ENCODE measurements at regions not wholly inside any gene's neighbourhood (a gene's known extent, or its start where the extent isn't known, plus 50 kb on each side); places are given as distances from the start of the nearest gene placed in this dataset.
A peak's percentile ranks its signal among the peaks of the same experiment; 100 is the strongest.
"Not testable (repeated sequence)": the region's sequence is repeated elsewhere in the genome, so short reads cannot be mapped to it uniquely, and the experiment has no call there.

DNA sequence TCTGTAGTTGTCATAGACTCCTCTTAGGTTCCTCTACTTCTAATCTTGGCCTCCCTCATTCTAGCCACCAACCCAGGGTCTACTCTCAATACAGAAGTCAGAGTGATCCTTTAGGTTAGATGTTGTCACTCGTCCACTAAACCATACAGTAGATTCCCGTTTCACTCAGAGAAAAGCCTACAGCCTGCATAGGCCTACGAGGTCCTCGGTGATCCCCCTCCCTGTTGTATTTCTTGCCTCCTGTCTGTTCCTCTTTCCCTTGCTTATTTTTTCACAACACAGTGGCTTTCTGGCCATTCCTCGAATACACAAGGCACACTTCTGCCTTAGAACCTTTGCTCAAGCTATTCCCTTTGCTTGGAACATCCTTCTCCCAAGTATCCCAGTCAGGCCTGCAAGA lies 183.0 kb upstream of the PRSS1 start:
- DNase-seq = no peak

DNA sequence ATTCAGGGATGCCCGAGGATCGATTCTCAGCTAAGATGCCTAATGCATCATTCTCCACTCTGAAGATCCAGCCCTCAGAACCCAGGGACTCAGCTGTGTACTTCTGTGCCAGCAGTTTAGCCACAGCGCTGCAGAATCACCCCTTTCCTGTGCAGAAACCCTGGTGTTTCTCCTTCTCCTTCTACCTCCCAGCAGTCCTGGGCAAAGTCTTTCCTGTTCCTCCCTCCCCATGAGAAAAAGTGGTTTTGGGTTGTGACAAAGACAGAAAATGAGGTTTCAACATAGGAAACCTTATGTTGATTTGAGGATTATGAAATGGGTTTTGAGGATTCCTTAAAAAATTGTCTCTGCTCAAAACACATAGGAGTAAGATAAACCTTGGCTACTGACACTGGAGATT lies 185.1 kb upstream of the PRSS1 start:
- DNase-seq = not testable (repeated sequence)

DNA sequence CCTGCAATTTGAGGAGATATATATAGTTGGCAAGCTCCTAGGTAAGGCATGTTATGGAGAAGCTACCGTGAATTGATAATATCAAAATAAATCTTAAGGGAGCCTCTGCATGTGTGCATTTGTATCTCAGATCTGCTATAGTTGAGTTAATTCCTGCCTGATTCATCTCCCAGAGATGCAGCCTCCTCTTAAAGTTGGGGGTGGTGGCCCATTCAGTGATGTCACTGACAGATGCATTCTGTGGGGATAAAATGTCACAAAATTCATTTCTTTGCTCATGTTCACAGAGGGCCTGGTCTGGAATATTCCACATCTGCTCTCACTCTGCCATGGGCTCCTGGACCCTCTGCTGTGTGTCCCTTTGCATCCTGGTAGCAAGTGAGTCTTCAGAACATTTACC lies 185.8 kb upstream of the PRSS1 start:
- no peak for DNase-seq

DNA sequence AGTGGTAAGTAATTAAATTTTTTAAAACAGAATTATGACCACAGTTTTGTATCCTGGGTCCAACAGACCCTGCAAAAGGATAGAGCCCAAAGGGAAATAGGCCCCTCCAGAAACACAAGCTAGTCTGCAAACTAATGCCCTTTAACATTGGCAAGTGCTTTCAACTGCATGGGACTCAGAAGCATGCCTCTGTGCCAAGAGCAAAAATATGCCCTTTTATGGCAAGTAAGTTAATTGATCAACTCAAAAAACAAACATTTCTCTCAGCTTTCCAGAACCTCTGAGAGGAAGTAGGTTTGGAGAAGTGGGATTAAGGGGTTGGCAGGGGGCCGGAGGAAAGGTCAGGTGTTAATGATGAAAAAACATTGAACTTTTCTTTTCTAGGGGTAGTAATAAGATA lies 186.6 kb upstream of the PRSS1 start:
- no peak for DNase-seq

DNA sequence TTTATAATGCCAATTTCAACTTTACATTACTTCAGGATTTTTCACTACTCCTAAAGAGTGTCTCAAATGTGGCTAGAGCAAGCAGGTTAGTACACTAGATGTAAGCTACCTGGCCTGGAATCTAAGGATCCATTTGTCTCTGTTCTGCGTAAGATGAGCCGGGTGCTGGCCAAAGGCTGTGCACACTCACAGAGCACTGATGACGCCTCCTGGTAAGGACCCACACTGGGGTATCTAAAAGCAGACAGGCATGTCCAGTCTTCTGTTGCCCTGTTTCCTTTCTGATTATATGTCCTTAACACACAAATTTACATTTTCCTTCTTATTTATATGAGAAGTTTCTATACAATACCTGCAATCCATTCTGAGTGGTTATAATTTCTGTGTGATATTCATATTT lies 187.9 kb upstream of the PRSS1 start:
- not testable (repeated sequence) for DNase-seq

DNA sequence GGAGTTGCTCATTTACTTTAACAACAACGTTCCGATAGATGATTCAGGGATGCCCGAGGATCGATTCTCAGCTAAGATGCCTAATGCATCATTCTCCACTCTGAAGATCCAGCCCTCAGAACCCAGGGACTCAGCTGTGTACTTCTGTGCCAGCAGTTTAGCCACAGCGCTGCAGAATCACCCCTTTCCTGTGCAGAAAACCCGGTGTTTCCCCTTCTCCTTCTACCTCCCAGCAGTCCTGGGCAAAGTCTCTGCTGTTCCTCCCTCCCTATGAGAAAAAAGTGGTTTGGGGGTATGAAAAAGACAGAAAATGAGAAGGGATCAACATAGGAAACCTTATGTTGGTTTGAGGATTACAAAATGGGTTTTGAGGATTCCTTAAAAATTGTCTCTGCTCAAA lies 188.5 kb upstream of the PRSS1 start:
- DNase-seq = not testable (repeated sequence)

DNA sequence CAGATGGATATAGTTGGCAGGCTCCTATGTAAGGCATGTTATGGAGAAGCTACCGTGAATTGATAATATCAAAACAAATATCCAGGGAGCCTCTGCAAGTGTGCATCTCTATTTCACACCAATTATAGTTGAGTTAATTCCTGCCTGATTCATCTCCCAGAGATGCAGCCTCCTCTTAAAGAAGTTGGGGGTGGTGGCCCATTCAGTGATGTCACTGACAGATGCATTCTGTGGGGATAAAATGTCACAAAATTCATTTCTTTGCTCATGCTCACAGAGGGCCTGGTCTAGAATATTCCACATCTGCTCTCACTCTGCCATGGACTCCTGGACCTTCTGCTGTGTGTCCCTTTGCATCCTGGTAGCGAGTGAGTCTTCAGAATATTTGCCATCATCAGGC lies 189.1 kb upstream of the PRSS1 start:
- no peak for DNase-seq

DNA sequence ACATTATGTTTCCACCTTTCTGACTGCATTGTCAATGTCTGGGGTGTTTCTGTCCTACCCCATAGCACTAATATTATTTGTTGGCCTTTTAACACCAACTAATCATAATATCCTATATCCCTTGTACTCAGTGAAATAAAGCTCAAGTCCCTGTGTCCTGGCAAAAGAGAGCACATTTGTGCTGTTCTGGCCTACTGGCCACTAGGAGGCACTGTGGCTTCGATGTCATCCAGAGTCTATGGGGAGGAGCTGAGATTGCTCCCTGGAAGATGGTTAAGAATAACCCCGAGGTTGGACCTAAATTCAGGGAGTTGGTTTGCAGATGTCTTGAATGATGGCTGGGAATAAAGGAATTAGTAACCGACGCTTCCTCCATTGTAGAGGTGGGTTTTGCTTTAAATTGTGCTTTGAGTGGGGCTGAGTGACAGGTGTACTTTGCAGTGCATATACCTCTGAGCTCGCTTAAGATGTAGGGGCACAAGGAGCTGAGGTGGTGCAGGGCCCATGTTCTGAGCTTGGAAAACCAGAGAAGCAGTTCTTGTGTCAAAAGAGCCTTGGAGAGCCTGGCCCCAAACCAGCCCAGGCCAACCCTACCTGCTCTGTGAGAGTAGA lies 191.2 kb upstream of the PRSS1 start:
- peak; percentile 51 for DNase-seq

DNA sequence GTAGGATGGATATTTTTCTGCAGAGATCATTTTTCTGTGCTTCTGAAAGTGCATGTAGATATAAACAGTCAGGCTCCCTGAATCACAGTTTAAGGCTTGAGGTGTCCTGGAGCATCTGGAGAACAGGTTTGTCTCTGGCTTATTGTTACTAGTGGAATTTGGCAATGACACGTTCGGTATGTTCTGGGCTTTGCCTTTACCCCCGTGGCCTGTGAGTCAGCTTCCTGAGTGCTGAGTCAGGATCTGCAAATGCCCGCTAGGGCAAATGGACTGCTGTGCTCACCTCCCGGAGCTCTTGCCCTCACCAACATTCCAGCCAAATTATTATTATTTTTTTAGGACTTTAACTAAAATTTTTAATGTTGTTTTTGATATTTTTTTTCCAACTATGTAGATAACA lies 192.5 kb upstream of the PRSS1 start:
- peak; percentile 38 for DNase-seq

DNA sequence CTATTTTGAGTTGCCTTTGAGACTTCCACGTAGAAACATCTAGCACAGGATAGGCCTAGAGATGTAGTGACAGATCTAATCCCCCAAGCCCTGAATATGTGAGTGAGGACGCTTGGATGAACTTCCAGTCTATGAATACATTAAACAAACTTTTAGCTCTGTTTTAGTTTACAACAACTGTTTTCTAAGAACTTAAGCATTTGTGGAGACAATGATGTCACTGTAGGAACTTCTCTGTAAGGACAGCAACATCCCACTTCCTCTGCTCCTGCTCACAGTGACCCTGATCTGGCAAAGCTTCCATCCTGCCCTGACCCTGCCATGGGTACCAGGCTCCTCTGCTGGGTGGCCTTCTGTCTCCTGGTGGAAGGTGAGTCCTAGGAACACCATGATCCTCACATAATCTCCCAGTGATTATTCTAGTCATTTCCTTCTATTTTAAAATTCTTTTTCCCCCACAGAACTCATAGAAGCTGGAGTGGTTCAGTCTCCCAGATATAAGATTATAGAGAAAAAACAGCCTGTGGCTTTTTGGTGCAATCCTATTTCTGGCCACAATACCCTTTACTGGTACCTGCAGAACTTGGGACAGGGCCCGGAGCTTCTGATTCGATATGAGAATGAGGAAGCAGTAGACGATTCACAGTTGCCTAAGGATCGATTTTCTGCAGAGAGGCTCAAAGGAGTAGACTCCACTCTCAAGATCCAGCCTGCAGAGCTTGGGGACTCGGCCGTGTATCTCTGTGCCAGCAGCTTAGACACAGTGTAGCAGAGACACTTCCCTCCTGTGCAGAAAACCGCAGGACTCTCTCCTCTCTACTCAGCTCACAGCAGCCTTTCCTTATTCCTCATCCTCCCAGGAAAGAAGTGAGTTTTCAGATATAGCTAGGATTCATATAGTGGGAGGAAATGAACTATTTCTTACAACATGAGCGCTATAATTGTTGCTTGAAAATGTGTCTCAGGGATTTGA lies 194.4 kb upstream of the PRSS1 start:
- DNase-seq = no peak

DNA sequence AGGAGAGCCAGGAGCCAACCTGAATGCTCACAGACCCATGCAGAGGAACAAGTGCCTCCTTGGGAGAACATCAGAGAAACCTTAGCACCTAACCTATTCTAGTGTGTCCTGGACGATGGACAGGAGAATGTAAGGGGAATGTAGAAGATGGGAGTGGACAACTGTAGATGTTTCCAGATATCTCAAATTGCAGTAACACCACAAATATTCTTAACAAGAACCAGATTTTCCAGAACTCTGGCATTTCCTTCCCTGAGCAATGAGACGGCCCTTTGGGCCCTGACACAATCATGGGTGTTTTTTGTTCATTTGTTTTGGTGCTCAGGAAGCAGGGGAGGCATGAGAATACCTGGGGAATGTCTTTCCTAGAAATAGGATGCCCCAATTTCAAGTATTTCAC lies 196.1 kb upstream of the PRSS1 start:
- no peak for DNase-seq

DNA sequence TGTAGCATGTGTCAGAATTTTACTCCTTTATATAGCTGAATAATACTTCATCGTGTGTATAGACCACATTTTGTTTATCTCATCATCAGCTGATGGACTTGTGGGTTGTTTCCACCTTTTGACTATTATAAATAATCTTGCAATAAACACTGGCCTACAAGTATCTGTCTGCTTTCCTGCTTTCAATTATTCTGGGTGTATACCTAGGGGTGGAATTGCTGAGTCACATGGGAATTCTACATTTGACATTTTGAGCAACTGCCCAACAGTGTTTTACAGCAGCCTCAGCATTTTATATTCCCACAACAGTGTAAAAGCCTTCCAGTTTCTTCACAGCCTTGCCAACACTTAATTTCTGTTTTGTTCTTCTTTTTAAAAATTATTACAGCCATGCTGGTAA lies 200.3 kb upstream of the PRSS1 start:
- DNase-seq = no peak

DNA sequence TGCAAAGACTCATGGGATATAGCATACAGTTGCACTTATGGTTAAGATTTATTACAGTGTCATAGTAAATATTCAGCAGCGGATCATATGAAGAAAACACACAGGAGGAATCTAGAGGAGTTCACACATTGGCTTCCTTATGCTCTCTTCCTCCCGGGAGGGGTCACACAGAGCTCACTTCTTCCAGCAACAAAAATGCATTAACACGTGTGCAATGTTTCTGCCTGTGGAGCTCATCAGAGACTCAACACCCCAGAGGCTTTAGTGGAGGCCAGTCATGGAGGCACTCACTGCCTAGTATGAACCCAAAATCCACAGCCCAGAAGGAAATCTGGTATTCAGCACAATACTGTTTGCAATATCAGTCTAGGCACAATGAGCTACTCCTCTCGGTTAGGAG lies 202.8 kb upstream of the PRSS1 start:
- no peak for DNase-seq

DNA sequence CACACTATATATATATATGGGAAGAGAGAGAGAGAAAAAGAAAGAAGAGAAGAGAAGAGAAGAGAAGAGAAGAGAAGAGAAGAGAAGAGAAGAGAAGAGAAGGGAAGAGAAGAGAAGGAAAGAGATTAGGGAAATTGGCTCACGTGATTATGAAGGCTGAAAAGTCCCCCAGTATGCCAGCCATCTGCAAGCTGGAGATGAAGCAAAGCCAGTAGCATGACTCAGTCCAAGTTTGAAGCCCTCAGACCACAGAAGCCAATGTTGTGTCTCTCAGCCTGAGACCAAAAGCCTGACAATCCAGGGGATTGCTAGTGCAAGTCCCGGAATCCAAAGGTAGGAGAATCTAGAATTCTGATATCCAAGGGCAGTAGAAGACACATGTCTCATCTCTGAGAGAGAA lies 206.3 kb upstream of the PRSS1 start:
- DNase-seq = no peak

DNA sequence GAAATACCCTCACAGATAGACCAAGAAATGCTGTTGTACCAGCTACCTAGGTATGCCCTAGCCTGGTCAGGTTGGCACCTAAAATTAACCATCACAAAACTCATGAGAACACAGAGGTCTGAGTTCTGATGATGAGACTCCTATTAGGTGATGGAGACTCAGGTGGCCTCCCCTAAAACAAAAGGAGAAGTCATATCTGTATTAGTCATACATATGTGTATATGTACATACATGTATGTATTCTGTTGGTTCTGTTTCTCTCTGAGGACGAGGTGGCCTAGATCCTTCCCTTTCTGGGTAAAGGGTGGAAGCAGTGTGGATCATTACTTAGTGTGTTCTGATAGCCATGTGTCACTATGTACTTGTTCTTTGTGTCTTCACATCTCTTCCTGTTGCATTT lies 207.2 kb upstream of the PRSS1 start:
- no peak for DNase-seq

DNA sequence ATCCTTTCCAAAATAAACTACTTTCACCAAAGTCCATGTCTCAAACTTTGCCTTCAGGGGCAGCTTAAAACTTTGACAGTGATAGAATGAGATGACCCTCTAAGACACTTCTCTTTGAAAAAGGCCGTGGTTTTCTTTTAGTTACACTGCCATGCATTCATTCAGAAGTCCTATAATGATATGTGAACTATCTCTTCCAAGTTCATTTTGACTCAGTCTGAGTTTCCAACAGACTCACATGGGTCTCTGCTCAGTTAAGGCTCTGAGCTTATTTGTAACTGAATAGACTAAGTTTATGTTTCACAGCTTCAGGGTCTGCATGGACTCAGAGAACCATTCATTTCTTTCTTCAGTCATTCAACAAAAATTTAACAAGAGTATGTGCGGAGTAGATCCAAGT lies 208.9 kb upstream of the PRSS1 start:
- DNase-seq = no peak

DNA sequence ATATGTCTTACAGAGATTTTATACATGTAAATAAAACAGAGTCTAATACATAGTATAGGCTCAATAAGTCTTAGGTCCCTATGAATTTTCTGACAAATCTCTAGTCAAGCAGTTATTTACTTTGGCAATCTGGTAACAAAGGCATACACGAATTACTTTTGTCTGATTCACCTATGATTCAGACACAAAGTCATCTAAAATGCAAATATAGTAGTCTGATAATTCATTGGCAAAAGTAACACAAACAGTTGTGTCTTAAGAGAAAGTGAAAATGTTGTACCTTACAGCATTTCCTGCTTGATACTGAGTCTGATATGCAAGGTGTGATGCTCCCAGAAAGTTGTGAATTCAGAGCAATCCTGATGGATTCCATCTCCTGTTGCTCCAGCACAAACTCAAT lies 209.4 kb upstream of the PRSS1 start:
- DNase-seq = no peak

DNA sequence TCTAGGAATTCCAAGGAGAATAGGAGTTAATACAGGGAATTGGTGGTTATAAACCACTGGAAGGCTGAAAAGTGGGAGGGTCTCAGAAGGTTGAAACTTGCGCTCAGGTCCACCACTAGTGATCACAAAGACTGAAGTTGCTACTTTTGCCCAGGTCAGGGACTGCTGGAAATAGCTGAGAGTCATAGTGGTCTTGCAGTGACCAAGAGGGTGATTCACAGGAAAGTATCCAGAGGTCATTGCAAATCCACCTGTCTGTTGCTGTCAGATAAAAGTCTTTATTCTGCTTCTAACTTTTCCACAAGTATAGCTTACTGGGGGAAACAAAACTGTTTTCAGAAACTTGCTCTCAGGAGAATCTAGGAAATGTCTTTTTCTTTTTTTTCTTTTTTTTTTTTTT lies 211.5 kb upstream of the PRSS1 start:
- no peak for DNase-seq

DNA sequence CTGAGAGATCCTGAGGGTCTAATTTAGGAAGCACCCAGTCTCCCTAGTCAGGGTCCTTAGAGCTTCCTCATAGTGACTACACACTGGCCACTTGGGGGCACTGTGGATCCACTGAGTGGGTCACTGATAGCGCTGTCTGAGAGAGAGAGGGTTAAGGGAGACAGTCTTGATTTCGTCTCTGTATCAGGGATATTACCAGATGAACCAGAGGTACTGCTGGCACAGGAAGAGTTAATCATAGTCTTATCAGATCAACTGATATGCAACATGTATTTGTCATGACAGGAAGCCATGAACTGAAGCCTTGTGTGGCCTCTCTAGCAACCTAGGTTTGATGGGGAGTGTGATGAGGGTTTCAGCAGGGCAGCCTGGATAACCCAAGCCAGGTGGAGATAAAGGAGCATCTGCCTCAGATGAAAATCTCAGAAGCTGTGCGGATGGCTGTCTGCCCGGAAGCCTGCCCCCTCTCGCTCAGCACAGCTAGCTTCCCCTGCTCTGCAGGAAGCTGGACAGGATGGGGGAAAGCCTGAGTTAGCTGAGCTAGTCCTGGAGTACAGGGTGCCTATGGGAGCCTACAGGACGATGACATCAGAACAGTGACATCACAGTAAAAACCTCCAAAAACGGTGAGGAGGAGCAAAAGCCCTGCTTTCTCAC lies 214.0 kb upstream of the PRSS1 start:
- DNase-seq = peak; percentile 80

DNA sequence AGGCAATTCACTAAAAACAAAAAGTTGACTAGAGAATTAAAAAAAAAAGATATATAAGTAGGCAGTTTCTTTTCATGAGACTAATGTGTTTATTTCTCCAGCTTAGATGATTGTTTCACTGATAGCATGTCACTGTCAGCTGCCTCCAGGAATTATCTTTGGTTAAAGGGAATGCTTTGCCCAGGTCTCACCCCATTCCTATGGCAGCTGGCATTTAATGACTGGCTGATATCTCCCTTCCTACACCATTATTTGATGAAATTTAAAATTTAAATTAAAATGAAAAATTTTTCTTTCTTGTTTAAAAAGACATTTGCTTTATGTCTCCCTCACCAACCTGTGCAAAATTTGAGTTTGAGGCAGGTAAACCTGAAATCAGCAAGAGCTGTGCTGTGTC lies 214.5 kb upstream of the PRSS1 start:
- no peak for DNase-seq

DNA sequence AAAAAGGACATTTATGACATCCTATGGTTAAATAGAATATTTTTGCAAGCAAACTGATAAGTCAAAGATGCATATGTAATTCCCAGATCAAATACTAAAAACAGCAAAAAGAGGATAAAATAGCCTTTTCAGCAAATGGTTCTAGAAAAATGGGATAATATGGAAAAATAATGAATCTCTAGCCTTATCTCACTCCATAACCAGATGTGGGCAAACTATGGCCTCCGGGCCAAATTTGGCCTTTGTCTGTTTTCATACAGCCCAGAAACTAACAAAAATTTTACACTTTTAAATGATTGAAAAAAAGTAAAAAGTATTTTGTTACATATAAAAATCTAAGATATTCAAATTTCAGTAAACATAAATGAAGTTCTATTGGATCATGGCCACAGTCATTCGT lies 215.4 kb upstream of the PRSS1 start:
- no peak for DNase-seq

DNA sequence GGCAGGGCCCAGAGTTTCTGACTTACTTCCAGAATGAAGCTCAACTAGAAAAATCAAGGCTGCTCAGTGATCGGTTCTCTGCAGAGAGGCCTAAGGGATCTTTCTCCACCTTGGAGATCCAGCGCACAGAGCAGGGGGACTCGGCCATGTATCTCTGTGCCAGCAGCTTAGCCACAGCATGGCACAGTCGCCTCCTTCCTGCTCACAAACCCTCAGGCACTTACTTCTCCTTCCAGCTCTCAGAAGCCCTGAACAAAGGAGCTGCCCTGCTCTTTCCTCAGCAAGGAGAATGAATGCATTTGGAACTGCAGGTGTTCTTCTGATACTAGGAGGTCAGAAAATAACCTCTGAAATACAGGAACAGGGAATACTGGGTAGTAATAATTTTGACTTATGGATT lies 219.7 kb upstream of the PRSS1 start:
- no peak for DNase-seq

DNA sequence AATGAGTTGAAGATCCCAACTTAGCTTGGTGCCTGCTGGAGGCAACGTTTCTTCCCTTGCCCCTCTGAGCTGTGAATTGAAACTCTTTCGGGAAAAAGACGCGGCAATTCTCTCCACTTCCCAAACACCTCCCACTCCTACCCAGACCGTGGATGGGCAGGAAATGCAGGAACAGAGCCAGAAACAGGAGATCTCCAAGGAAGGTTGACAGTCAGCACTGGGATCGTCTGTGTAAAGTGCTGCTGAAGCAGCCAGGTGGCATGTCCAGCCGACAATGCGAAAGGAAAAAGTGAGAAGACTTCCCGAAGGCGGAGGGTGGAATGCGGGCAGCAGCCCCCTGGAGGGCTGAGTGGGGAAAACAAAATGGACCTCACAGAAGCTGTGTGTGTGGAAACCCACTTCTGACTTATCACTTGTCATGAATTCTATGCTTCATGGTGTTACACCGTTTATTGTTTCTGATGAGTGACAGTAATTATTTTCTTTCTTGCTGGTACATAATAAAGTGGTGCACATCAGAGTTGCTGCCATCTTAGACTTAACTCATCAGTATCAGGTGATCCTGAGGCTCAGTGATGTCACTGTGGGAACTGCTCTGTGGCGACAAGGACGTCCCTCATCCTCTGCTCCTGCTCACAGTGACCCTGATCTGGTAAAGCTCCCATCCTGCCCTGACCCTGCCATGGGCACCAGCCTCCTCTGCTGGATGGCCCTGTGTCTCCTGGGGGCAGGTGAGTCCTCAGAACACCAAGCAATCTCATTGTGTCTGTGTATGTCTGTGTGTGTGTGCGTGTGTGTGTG lies 220.5 kb upstream of the PRSS1 start:
- no peak for DNase-seq
